ENCODE measurements at regions not wholly inside any gene's neighbourhood (a gene's known extent, or its start where the extent isn't known, plus 50 kb on each side); places are given as distances from the start of the nearest gene placed in this dataset.

- Mint-ChIP-seq H3K27ac (ENCODE audit: low read depth, unreplicated experiment) (no peak overlapping the region), H3K4me1 (ENCODE audit: insufficient read depth, unreplicated experiment) (no peaks in the 10 kb centered on the region), H3K4me3 (ENCODE audit: unreplicated experiment) (no peak overlapping the region), H3K9me3 (ENCODE audit: unreplicated experiment) (no peaks in the 10 kb centered on the region), H3K27me3 (ENCODE audit: insufficient read depth, unreplicated experiment) (no peaks in the 10 kb centered on the region), H3K36me3 (ENCODE audit: insufficient read depth, unreplicated experiment) (no peaks in the 10 kb centered on the region)
- ChIA-PET CTCF (no interaction called here), POLR2A (no interaction called here)
- no peak for DNase-seq (ENCODE audit: unreplicated experiment)
- intact Hi-C loops (cut with micrococcal nuclease): no loop called here
- no peak for TF ChIP-seq CTCF (IDR thresholded peaks at IDR 0.05; ENCODE audit: unreplicated experiment)
- no TSS peak for BruUV-seq (replicated peaks)
These were observed 498.6 kb upstream of the SALL1 start for GRCh38 chr16:51649631-51650030.

- no peak for DNase-seq (ENCODE audit: unreplicated experiment)
- no peaks in the 10 kb centered on the region for H3K27me3 Mint-ChIP-seq (ENCODE audit: insufficient read depth, unreplicated experiment)
- H3K9me3 Mint-ChIP-seq (ENCODE audit: unreplicated experiment): no peaks in the 10 kb centered on the region
- H3K27ac Mint-ChIP-seq (ENCODE audit: low read depth, unreplicated experiment): no peak overlapping the region
- intact Hi-C loops (cut with micrococcal nuclease): no loop called here
- H3K4me1 Mint-ChIP-seq (ENCODE audit: insufficient read depth, unreplicated experiment): no peaks in the 10 kb centered on the region
- BruUV-seq (replicated peaks): no TSS peak
- no peak for TF ChIP-seq CTCF (IDR thresholded peaks at IDR 0.05; ENCODE audit: unreplicated experiment)
- ChIA-PET CTCF (interaction anchor here (0.9 to 1.1 kb wide), 3 partner anchors 10 to 323 kb away, joined by 3 read pairs; no protein-coding TSS in a partner anchor), POLR2A (no interaction called here)
- H3K36me3 Mint-ChIP-seq (ENCODE audit: insufficient read depth, unreplicated experiment): no peaks in the 10 kb centered on the region
- no peak overlapping the region for H3K4me3 Mint-ChIP-seq (ENCODE audit: unreplicated experiment)
These were observed 497.5 kb upstream of the SALL1 start for GRCh38 chr16:51648526-51648925.

GRCh38 chr16:51641191-51641765 lies 490.2 kb upstream of the SALL1 start:
- intact Hi-C loops (cut with micrococcal nuclease): no loop called here
- no peaks in the 10 kb centered on the region for H3K9me3 Mint-ChIP-seq (ENCODE audit: unreplicated experiment)
- peaks cover 25% of the 10 kb centered on the region for H3K4me1 Mint-ChIP-seq (ENCODE audit: insufficient read depth, unreplicated experiment)
- no peak overlapping the region for H3K4me3 Mint-ChIP-seq (ENCODE audit: unreplicated experiment)
- H3K27me3 Mint-ChIP-seq (ENCODE audit: insufficient read depth, unreplicated experiment): no peaks in the 10 kb centered on the region
- H3K36me3 Mint-ChIP-seq (ENCODE audit: insufficient read depth, unreplicated experiment): no peaks in the 10 kb centered on the region
- BruUV-seq (replicated peaks): no TSS peak
- ChIA-PET CTCF (no interaction called here), POLR2A (no interaction called here)
- no peak for DNase-seq (ENCODE audit: unreplicated experiment)
- H3K27ac Mint-ChIP-seq (ENCODE audit: low read depth, unreplicated experiment): no peak overlapping the region
- TF ChIP-seq CTCF (IDR thresholded peaks at IDR 0.05; ENCODE audit: unreplicated experiment): no peak

- CTCF ChIA-PET: no interaction called here
- no TSS peak for BruUV-seq (replicated peaks)
These were observed 489.1 kb upstream of the SALL1 start for GRCh38 chr16:51640196-51640595.

More at GRCh38 chr16:51640196-51640595, 489.1 kb upstream of the SALL1 start:
- Mint-ChIP-seq H3K9me3 (ENCODE audit: unreplicated experiment) (no peaks in the 10 kb centered on the region), H3K4me1 (ENCODE audit: insufficient read depth, unreplicated experiment) (peaks cover 31% of the 10 kb centered on the region), H3K27ac (ENCODE audit: low read depth, unreplicated experiment) (no peak overlapping the region), H3K36me3 (ENCODE audit: insufficient read depth, unreplicated experiment) (no peaks in the 10 kb centered on the region), H3K27me3 (ENCODE audit: insufficient read depth, unreplicated experiment) (no peaks in the 10 kb centered on the region), H3K4me3 (ENCODE audit: unreplicated experiment) (no peak overlapping the region)
- no peak for DNase-seq (ENCODE audit: unreplicated experiment)
- intact Hi-C loops (cut with micrococcal nuclease): no loop called here
- no peak for TF ChIP-seq CTCF (IDR thresholded peaks at IDR 0.05; ENCODE audit: unreplicated experiment)
- POLR2A ChIA-PET: no interaction called here
